Endothelial cell of umbilical vein (primary cell): ENCODE measurements at regions not wholly inside any gene's neighbourhood (a gene's known extent, or its start where the extent isn't known, plus 50 kb on each side); places are given as distances from the start of the nearest gene placed in this dataset.

Experiments used
- BruUV-seq: library from RNA; stranded (reverse); fragments of 400-500 nt; replicated peaks from 2 replicates; lab custom pipeline; 2021; lab: Mats Ljungman, UMichigan
- CTCF ChIA-PET: fragments of 300-600, 350-600 bp; sonication (Branson Sonifier 250); formaldehyde crosslinking; loops from one replicate; lab custom pipeline; 2021; ENCODE audit warnings: antibody characterized with exemption, inconsistent platforms; lab: Charles Lee
- POLR2A ChIA-PET: fragments of 300-600, 350-600 bp; sonication (Branson Sonifier 250); formaldehyde crosslinking; loops from one replicate; lab custom pipeline; 2021; ENCODE audit warnings: antibody characterized with exemption, inconsistent platforms; lab: Charles Lee
- DNase-seq: peaks from one replicate; pipeline ENCODE4 v3.0.0-alpha.2; 2011; ENCODE audit warnings: low read depth, low spot score
- FAIRE-seq: peaks from 2 replicates; lab custom pipeline; 2011; peaks lifted over from hg19 to GRCh38; lab: Jason Lieb, UNC
- H2AFZ ChIP-seq: 2 replicates; pipeline ENCODE4 v1.6.0; 2012; ENCODE audit warnings: low read depth, low read length, control low read depth, inconsistent platforms
- H3K27ac ChIP-seq: 2 replicates; pipeline ENCODE4 v1.5.1; 2011; ENCODE audit warnings: low read depth, mild to moderate bottlenecking, control low read depth, low read length, moderate library complexity; ENCODE audit not compliant: insufficient read depth
- H3K27me3 ChIP-seq, 2 experiments: 2 replicates each; pipeline versions ENCODE4 v1.6.0 to v1.6.1; 2011; ENCODE audit warnings: low read length in 2 of 2, mixed read lengths in 1 of 2; ENCODE audit not compliant: control insufficient read depth in 2 of 2, insufficient read depth in 2 of 2
- H3K36me3 ChIP-seq, 2 experiments: 2 replicates in 1 of 2; 3 replicates in 1 of 2; pipeline ENCODE4 v1.5.1; 2011; ENCODE audit warnings: low read length in 2 of 2, mild to moderate bottlenecking in 1 of 2, moderate library complexity in 1 of 2; ENCODE audit not compliant: control insufficient read depth in 2 of 2, insufficient read depth in 2 of 2; ENCODE audit errors: extremely low read depth in 1 of 2
- H3K4me1 ChIP-seq: 3 replicates; pipeline ENCODE4 v1.5.1; 2011; ENCODE audit warnings: mild to moderate bottlenecking, low read length; ENCODE audit not compliant: control insufficient read depth, insufficient read depth; ENCODE audit errors: extremely low read depth
- H3K4me2 ChIP-seq: 2 replicates; pipeline ENCODE4 v1.6.1; 2011; ENCODE audit warnings: low read length, control low read depth, mixed read lengths; ENCODE audit not compliant: insufficient read depth
- H3K4me3 ChIP-seq, 3 experiments: fragments of 200-600 bp in 1 of 3; sonication (generic), shearing (Covaris generic) in 1 of 3; replicated peaks in 1 of 3; 2 replicates each; pipeline ENCODE4 v1.5.1; 2011 to 2016; ENCODE audit warnings: control low read depth in 3 of 3, low read length in 3 of 3, mild to moderate bottlenecking in 2 of 3, inconsistent platforms in 1 of 3, low read depth in 1 of 3, moderate library complexity in 1 of 3; ENCODE audit not compliant: insufficient read depth in 1 of 3
- H3K79me2 ChIP-seq: 2 replicates; pipeline ENCODE4 v1.6.0; 2012; ENCODE audit warnings: low read length, inconsistent platforms; ENCODE audit not compliant: control insufficient read depth, insufficient read depth
- H3K9ac ChIP-seq: replicated peaks from 2 replicates; pipeline ENCODE3; 2011; ENCODE audit warnings: low read length, control low read depth; ENCODE audit not compliant: insufficient read depth; ENCODE audit errors: extremely low read depth
- H3K9me1 ChIP-seq: replicated peaks from 3 replicates; pipeline ENCODE4 v1.6.0; 2011; ENCODE audit warnings: mild to moderate bottlenecking, low read length; ENCODE audit not compliant: control insufficient read depth, insufficient read depth; ENCODE audit errors: extremely low read depth
- H3K9me3 ChIP-seq: replicated peaks from 2 replicates; pipeline ENCODE4 v1.5.1; 2012; ENCODE audit warnings: low read length, inconsistent platforms; ENCODE audit not compliant: control insufficient read depth, insufficient read depth
- H4K20me1 ChIP-seq: replicated peaks from 2 replicates; pipeline ENCODE3; 2011; ENCODE audit warnings: mild to moderate bottlenecking, low read length; ENCODE audit not compliant: control insufficient read depth, insufficient read depth; ENCODE audit errors: extremely low read depth
- CTCF ChIP-seq, 2 donors: IDR thresholded peaks; 1 replicate in 1 of 2; 2 replicates in 1 of 2; pipeline ENCODE4 v1.5.1; 2011; ENCODE audit warnings: low read length in 2 of 2, mild to moderate bottlenecking in 2 of 2, moderate library complexity in 2 of 2, control low read depth in 1 of 2, inconsistent platforms in 1 of 2, low read depth in 1 of 2; ENCODE audit not compliant: insufficient read depth in 1 of 2; ENCODE audit errors: extremely low read depth in 1 of 2
- EZH2 ChIP-seq: IDR thresholded peaks from 2 replicates; pipeline ENCODE4 v1.6.1; 2012; ENCODE audit warnings: borderline replicate concordance, low read depth, mild to moderate bottlenecking, moderate library complexity, low read length, inconsistent platforms; ENCODE audit not compliant: severe bottlenecking
- FOS ChIP-seq: IDR thresholded peaks from 2 replicates; pipeline ENCODE4 v1.6.1; 2011; ENCODE audit warnings: mild to moderate bottlenecking, low read length, moderate library complexity, borderline replicate concordance; ENCODE audit not compliant: insufficient read depth
- GATA2 ChIP-seq: IDR thresholded peaks from 2 replicates; pipeline ENCODE4 v1.7.0; 2011; ENCODE audit warnings: low read depth, mild to moderate bottlenecking, moderate library complexity, mixed read lengths, low read length; ENCODE audit not compliant: insufficient read length, insufficient read depth
- JUN ChIP-seq: IDR thresholded peaks from 2 replicates; pipeline ENCODE4 v1.6.1; 2011; ENCODE audit warnings: borderline replicate concordance, low read depth; ENCODE audit not compliant: insufficient read length, insufficient read depth
- MAX ChIP-seq: IDR thresholded peaks from 2 replicates; pipeline ENCODE4 v1.6.1; 2011; ENCODE audit not compliant: insufficient read depth, insufficient read length
- MYC ChIP-seq: IDR thresholded peaks from one replicate; pipeline ENCODE4 v1.6.1; 2011; ENCODE audit warnings: mild to moderate bottlenecking, low read depth, low read length
- POLR2A ChIP-seq: IDR thresholded peaks from 2 replicates; pipeline ENCODE4 v1.6.1; 2012; ENCODE audit warnings: low read depth, mild to moderate bottlenecking, control low read depth, low read length
- POLR2AphosphoS5 ChIP-seq: IDR thresholded peaks from 2 replicates; pipeline ENCODE4 v1.6.1; 2012; ENCODE audit warnings: low read depth, mild to moderate bottlenecking, control low read depth, low read length, moderate library complexity; ENCODE audit not compliant: insufficient read depth
- dilution Hi-C: fragments of 300-500 bp; cut with MboI; formaldehyde crosslinking; loops from one replicate; pipeline ENCODE4 v1.15.0; 2019; ENCODE audit warnings: low sequenced_read_pairs; ENCODE audit not compliant: extremely low pct_ligation_motif_present
- intact Hi-C: fragments of 100-400 bp; cut with micrococcal nuclease; formaldehyde crosslinking; loops from one replicate; pipeline ENCODE4 v1.10.0; 2022

GRCh38 chr12:92003701-92004100, 141.9 kb downstream of the BTG1 start:
- no peaks in the 10 kb centered on the region for H3K79me2 ChIP-seq
- POLR2A ChIA-PET: no interaction called here
- dilution Hi-C loops (no loop called here), intact Hi-C loops (no loop called here)
- BruUV-seq: no TSS peak
- DNase-seq (no peak), FAIRE-seq (no peak)
- no peak overlapping the region for H3K9ac ChIP-seq
- H3K4me3 ChIP-seq: no peak overlapping the region
- no peaks in the 10 kb centered on the region for H3K9me1 ChIP-seq
- no peaks in the 10 kb centered on the region for H3K36me3 ChIP-seq
- H3K27me3 ChIP-seq: no peaks in the 10 kb centered on the region
- H2AFZ ChIP-seq: no peak overlapping the region
- H3K4me1 ChIP-seq: peaks cover 3% of the 10 kb centered on the region
- no peak overlapping the region for H3K27ac ChIP-seq
- TF ChIP-seq POLR2A (no peak), GATA2 (no peak), JUN (no peak), MYC (no peak), EZH2 (no peak), FOS (no peak), POLR2AphosphoS5 (no peak)
- no peak overlapping the region for H3K4me2 ChIP-seq
- H3K9me3 ChIP-seq: no peaks in the 10 kb centered on the region
- H4K20me1 ChIP-seq: no peaks in the 10 kb centered on the region
- CTCF ChIA-PET: interaction anchor here (1.0 to 1.6 kb wide), 5 partner anchors 13 to 192 kb away, joined by 3 to 6 read pairs (median 3); no protein-coding TSS in a partner anchor

GRCh38 chr12:92002673-92003382, 142.8 kb downstream of the BTG1 start:
- H3K4me1 ChIP-seq: peaks cover 3% of the 10 kb centered on the region
- TF ChIP-seq EZH2: no peak
- no peak for TF ChIP-seq MAX
- TF ChIP-seq JUN: no peak
- TF ChIP-seq POLR2A: no peak
- TF ChIP-seq MYC: no peak
- no peak for TF ChIP-seq GATA2
- no peak for TF ChIP-seq FOS
- no peak for TF ChIP-seq CTCF (IDR thresholded peaks at IDR 0.05; ENCODE audit: extremely low read depth in 1 of 2, insufficient read depth in 1 of 2, low read depth in 1 of 2, low read length in 2 of 2)
- TF ChIP-seq POLR2AphosphoS5: no peak
- H2AFZ ChIP-seq: peak overlapping the region; percentile 19
- dilution Hi-C loops: no loop called here
- H3K9ac ChIP-seq: no peak overlapping the region
- H4K20me1 ChIP-seq: no peaks in the 10 kb centered on the region
- no peaks in the 10 kb centered on the region for H3K9me3 ChIP-seq
- no peaks in the 10 kb centered on the region for H3K79me2 ChIP-seq
- H3K36me3 ChIP-seq: no peaks in the 10 kb centered on the region
- intact Hi-C loops: no loop called here
- H3K4me3 ChIP-seq: no peak overlapping the region
- peak; percentile 55 for DNase-seq
- ChIA-PET CTCF (interaction anchor here (1.0 to 1.6 kb wide), 5 partner anchors 12 to 191 kb away, joined by 3 to 6 read pairs (median 3); no protein-coding TSS in a partner anchor), POLR2A (no interaction called here)
- H3K27ac ChIP-seq: no peak overlapping the region
- no peaks in the 10 kb centered on the region for H3K27me3 ChIP-seq
- H3K4me2 ChIP-seq: no peak overlapping the region
- peak; percentile 59 for FAIRE-seq
- H3K9me1 ChIP-seq: no peaks in the 10 kb centered on the region
- no TSS peak for BruUV-seq
